Kasumi-1 (cell line): ENCODE measurements at regions not wholly inside any gene's neighbourhood (a gene's known extent, or its start where the extent isn't known, plus 50 kb on each side); places are given as distances from the start of the nearest gene placed in this dataset.

Source experiments
- DNase-seq, 2 experiments: peaks; one replicate each; lab custom pipeline; 2025; lab: John Stamatoyannopoulos, UW

- DNase-seq: no peak
Measured at GRCh38 chr1:218025454-218025853, 259.6 kb upstream of the RRP15 start.

DNA sequence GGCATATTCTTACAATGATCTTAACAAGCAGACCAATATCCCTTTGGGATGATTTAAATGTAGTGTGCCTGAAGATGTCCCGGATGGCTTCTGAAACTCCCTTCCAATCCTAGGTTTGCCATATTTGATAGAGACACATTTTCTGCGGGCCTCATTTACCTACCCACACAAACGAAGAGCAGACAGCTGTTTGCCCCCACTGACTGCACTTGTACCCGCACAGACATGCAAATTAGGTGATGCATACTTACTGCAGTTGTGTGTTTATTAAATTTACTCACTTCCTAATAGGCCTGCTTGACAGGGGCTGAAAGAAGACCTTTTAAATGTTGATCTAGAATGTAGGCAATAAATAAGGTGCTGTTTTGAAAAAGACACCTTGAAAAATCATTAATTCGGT is 257.9 kb upstream of the RRP15 start:
- no peak for DNase-seq

DNA sequence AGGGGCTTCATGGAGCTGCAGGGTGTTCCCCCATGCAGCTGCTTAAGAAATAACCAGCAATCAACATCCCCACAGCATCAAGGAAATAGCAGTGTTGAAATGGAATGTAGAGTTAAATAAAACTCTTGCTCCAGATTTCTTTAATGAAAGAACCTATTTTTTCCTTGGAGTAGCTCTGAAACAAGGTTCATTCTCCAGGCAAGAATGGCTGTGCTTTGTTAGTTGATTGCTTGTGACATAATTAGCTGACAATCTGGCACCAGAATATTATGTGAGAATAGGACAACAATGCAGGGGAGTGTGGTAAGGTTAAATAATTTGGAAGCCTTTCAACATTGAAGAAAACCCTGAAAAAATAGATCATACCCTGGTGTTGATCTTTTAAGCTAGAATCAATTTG is 254.2 kb upstream of the RRP15 start:
- DNase-seq: no peak

- DNase-seq: no peak
Measured at GRCh38 chr1:218031901-218032300, 253.2 kb upstream of the RRP15 start.

GRCh38 chr1:218034468-218034867 is 250.6 kb upstream of the RRP15 start:
- no peak for DNase-seq

GRCh38 chr1:218048828-218049420 is 236.2 kb upstream of the RRP15 start:
- DNase-seq: no peak

- no peak for DNase-seq
Measured at GRCh38 chr1:218049641-218050040, 235.5 kb upstream of the RRP15 start.

DNA sequence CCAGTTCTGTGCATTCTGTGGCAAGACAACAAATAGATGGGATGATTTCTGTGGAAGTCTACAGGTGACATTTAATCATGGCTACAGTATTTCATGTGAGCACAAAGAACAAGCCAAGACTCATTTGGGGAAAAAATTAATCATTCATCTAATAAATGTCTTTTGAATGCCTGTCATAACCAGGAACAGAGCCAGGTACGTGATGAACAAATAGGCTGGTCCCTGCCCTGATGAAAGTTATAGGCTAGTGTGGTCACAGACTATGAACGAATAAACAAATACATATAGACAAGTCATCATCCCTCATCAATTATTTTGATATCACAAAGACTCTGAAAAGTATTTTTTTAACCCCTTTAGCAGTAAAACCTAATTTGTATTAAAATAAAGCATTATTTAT is 226.4 kb upstream of the RRP15 start:
- no peak for DNase-seq

DNA sequence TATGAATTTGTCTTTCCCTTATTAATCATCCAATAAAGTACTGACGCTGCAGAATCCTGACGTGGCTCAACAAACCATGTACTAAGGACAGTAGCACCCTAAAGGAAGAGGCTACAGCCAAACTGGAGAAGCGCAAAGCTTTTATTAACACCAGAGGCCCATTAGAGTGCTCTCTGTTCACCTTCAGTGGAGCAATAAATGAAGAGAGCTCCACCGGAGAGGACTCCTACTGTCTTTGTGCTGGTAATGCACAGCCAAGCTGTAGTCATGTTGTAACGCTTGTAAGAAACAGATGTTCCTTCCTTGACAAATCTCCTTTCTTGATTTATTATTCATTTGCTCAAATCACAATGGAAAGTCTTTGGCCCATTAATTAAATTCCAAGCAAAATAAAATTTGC is 220.7 kb upstream of the RRP15 start:
- no peak for DNase-seq

DNA sequence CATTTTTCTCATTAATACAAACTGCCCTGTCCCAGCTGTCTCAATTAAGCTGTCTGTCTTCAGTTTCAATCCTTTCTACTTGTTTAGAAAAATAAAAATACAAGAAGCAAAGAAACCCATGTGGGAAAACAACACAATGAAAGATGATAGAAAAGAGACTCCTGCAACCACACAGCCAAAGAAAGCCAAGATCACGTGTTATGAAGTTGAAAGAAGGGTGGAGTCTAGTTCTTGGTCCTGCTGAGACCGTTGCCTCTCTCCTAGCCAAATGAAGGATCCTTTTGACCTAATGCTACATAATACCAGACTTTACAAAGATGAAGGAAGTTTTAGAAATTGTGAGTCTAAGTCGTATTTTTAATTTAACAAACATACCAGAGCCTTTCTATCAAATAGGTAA is 218.8 kb upstream of the RRP15 start:
- no peak for DNase-seq

GRCh38 chr1:218068241-218068640 is 216.9 kb upstream of the RRP15 start:
- no peak for DNase-seq

DNA sequence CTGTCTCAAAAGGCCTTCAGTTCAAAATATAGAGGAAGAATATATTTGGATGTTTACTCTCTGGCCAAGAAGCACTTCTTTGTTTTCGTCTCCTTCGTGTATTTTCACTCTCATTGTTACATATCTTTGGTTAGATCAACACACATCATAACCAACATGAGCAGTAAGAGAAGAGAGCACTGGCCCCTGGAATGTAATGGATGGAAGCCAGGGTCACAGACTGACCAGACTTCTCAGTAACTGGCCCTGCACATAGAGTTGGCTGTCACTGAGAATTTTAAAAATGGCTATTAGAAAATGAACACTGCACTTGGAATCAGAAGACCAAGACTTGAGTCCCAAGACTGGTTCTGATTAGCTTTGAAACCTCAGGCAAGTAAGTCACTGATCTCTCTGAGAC is 215.9 kb upstream of the RRP15 start:
- DNase-seq: no peak

- DNase-seq: no peak
Measured at GRCh38 chr1:218073062-218073461, 212.0 kb upstream of the RRP15 start.

GRCh38 chr1:218078916-218079315 is 206.2 kb upstream of the RRP15 start:
- no peak for DNase-seq

- no peak for DNase-seq
Measured at GRCh38 chr1:218079347-218079746, 205.7 kb upstream of the RRP15 start.

GRCh38 chr1:218079820-218080219 is 205.3 kb upstream of the RRP15 start:
- DNase-seq: no peak

DNA sequence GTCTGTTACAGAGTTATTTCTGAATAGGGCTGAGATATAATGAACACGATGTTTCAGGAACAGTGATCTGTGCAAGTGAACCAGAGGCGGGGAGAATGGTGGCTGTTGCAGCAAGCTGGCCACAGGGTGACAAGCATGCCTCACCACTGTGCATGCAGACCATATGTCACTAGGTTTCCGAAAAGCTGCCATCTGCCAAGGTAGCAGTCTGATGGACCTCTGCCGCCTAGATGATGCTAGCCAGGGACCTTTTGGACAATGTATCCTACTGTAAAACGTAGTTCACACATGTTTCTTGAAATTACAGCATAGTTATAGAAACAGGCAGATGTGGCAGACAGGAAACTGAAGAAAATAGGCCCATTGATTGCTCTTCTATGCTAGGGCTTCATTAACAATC is 204.2 kb upstream of the RRP15 start:
- DNase-seq: no peak

- no peak for DNase-seq
Measured at GRCh38 chr1:218081358-218081757, 203.7 kb upstream of the RRP15 start.

DNA sequence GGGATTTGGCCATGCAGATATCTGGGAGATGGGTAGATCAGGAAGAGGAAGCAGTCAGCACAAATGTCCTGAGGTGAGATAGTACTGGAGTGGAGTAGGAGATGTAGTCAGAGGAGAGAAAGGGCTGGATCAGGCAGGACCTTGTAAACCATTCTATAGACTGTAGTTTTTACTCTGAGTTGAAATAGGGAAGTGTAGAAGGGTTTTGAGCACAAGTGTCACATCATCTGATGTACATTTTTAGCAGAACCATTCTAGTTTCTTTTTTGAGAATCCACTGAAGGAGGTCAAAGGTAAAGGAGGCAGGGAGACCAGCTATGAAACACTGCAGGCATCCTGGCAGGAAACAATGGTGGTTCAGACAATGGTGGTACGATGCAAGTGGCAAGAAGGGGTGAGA is 194.6 kb upstream of the RRP15 start:
- DNase-seq: no peak

DNA sequence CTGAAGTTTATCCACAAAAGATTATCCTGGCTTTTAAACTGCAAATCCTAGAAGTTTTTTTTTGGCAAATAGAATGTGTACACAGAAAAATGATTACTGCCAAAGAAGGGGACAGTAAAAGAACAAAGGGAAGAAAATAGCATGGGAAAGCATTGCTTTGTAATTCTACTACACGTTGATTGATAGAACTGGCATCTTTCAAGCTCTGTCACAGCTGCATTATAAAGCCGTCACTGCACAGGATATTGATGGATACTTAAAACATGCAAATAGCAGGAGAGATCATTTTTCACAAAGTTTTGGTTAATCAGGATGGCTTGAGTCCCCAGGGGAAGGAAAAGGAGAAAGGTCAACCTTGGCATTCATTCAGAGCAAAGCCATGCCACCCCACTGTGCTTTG is 183.7 kb upstream of the RRP15 start:
- no peak for DNase-seq

- no peak for DNase-seq
Measured at GRCh38 chr1:218108034-218108433, 177.1 kb upstream of the RRP15 start.

DNA sequence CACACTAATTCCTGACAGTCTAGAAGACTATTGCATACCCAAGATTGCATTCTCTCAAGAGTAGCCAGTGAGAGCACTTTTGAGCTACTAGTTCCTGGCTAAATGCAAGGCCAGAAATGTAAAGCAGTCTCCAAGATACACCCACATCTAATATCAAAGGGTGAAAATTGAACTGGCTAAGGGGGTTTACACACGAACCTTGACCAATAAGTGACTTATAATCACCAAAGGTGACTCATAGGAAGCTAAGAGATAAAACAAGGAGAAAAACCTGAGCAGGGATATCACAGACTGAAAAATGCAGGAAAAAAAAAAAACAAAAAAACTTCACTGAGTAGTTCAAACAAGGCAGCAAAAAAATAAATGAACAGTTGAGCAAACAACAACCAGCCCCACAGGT is 172.2 kb upstream of the RRP15 start:
- no peak for DNase-seq

DNA sequence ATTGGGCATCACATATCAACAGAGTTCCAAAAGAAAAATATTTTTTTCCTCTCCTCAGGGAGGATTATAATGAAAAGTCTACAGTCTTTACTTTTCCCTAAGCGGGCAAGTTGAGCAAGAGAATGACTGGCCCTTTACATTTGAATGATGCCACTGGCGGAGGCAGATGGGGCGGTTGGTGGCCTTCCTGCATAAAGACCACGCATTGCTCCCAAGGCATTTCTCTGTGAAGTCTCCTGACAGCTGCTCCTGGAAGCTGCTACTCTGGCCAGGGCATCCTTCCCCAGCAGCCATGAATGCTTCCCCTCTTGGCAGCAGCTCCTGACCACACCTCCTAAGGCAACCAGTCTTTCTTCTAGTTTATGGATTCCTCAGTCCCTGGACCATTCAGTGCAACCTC is 161.1 kb upstream of the RRP15 start:
- DNase-seq: no peak

GRCh38 chr1:218135371-218135770 is 149.7 kb upstream of the RRP15 start:
- no peak for DNase-seq

DNA sequence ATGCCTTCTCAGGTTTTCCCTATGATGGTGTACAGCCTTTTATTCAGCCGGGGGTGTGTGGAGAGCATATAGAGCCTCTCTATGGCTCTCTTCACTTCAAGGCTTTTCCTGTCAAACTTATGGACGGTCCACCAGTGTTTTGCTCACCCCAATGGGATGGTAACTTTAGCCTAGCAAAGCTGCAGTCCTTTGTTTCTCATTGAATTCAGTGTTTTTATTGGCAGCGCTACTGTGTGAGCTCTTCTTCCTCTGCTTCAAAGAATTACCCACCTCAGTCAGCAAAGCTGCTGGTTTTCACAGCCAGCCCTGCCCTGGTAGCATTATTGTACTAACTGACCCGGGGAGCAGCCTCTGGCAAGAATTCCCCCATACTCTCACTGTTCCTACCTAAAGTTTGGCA is 145.3 kb upstream of the RRP15 start:
- DNase-seq: no peak
